OCI-LY7 (cell line): ENCODE measurements at regions not wholly inside any gene's neighbourhood (a gene's known extent, or its start where the extent isn't known, plus 50 kb on each side); places are given as distances from the start of the nearest gene placed in this dataset.

Source experiments
- EZH2phosphoT487 ChIP-seq: fragments of 200-600 bp; sonication (generic); IDR thresholded peaks from 2 replicates; pipeline ENCODE4 v1.6.1; 2018; ENCODE audit warnings: low read depth, borderline replicate concordance, mild to moderate bottlenecking, mixed run types, antibody characterized with exemption, low read length, moderate library complexity, mixed read lengths
- TF ChIP-seq, protein P1 (sequence below): fragments of 200-600 bp; sonication (generic); conservative IDR thresholded peaks from 2 replicates; pipeline ENCODE4 v1.5.1; 2014; ENCODE audit warnings: mild to moderate bottlenecking, antibody characterized with exemption, low read length, moderate library complexity, mixed read lengths

DNA sequence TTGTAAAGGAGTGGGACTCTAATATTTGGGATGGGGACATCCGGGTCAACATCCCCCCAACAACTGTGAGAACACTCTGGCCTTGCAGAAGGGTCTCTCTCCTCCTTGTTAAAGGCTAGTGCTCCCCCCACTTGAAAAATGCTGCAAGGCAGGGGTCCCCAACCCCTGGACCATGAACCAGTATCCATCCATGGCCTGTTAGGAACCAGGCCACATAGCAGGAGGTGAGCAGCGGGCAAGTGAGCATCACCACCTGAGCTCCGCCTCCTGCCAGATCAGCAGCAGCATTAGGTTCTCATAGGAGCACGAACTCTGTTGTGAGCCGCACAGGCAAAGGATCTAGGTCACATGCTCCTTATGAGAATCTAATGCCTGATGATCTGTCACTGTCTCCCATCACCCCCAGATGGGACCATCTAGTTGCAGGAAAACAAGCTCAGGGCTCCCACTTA lies 243.9 kb upstream of the ID2 start:
- TF ChIP-seq, protein P1, sequence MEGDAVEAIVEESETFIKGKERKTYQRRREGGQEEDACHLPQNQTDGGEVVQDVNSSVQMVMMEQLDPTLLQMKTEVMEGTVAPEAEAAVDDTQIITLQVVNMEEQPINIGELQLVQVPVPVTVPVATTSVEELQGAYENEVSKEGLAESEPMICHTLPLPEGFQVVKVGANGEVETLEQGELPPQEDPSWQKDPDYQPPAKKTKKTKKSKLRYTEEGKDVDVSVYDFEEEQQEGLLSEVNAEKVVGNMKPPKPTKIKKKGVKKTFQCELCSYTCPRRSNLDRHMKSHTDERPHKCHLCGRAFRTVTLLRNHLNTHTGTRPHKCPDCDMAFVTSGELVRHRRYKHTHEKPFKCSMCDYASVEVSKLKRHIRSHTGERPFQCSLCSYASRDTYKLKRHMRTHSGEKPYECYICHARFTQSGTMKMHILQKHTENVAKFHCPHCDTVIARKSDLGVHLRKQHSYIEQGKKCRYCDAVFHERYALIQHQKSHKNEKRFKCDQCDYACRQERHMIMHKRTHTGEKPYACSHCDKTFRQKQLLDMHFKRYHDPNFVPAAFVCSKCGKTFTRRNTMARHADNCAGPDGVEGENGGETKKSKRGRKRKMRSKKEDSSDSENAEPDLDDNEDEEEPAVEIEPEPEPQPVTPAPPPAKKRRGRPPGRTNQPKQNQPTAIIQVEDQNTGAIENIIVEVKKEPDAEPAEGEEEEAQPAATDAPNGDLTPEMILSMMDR, result no peak
- TF ChIP-seq EZH2phosphoT487, result no peak
